GM12864 (cell line): ENCODE measurements at regions not wholly inside any gene's neighbourhood (a gene's known extent, or its start where the extent isn't known, plus 50 kb on each side); places are given as distances from the start of the nearest gene placed in this dataset.
"Not testable (repeated sequence)": the region's sequence is repeated elsewhere in the genome, so short reads cannot be mapped to it uniquely, and the experiment has no call there.

Experiments used
- DNase-seq: peaks from one replicate; pipeline ENCODE4 v3.0.0-alpha.2; 2011; ENCODE audit warnings: low read depth
- H3K4me3 ChIP-seq: 2 replicates; pipeline ENCODE4 v1.5.1; 2011; ENCODE audit warnings: mild to moderate bottlenecking, low read depth, low read length, control low read depth
- TF ChIP-seq, protein P1 (sequence below): IDR thresholded peaks from 2 replicates; pipeline ENCODE4 v1.5.1; 2011; ENCODE audit warnings: low read depth, mild to moderate bottlenecking, moderate library complexity, low read length, control low read depth, inconsistent platforms; ENCODE audit errors: missing control alignments

DNA sequence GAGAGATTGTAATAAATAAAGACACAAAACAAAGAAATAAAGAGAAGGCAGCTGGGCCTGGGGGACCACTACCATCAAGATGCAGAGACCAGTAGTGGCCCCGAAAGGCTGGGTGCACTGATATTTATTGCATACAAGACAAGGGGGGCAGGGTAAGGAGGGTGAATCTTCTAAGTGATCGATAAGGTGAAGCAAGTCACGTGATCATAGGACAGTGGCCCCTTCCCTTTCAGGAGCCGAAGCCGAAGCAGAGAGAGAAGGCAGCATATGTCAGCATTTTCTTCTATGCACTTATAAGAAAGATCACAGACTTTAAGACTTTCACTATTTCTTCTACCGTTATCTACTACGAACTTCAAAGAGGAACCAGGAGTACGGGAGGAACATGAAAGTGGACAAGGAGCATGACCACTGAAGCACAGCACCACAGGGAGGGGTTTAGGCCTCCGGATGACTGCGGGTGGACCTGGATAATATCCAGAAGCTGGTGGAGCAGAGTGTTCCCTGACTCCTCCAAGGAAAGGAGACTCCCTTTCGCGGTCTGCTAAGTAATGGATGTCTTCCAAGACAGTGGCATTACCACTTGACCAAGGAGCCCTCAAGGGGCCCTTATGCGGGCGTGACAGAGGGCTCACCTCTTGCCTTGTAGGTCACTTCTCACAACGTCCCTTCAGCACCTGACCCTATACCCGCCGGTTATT is 126.4 kb downstream of the RBM46 start:
- H3K4me3 ChIP-seq, DNase-seq: not testable (repeated sequence)

DNA sequence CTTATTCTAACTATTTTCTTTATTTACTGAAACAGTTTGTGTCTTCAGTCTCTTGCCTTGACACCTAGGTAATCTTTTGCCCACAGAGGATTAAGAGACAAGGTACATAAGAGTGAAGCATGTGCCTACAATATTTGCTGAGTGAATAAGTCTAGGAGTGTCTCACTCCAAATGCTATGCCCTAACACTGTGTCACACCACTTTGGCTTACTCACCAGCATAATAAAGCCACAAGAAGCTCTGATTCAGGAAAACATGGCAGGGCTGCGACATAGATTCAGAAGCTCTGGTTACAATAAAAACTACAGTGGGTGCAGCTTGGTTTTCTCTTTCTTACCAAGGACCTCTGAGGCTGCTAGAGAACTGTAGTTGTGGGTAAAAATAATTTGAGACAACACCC is 127.1 kb downstream of the RBM46 start:
- DNase-seq: no peak
- no peak overlapping the region for H3K4me3 ChIP-seq
- TF ChIP-seq, protein P1, sequence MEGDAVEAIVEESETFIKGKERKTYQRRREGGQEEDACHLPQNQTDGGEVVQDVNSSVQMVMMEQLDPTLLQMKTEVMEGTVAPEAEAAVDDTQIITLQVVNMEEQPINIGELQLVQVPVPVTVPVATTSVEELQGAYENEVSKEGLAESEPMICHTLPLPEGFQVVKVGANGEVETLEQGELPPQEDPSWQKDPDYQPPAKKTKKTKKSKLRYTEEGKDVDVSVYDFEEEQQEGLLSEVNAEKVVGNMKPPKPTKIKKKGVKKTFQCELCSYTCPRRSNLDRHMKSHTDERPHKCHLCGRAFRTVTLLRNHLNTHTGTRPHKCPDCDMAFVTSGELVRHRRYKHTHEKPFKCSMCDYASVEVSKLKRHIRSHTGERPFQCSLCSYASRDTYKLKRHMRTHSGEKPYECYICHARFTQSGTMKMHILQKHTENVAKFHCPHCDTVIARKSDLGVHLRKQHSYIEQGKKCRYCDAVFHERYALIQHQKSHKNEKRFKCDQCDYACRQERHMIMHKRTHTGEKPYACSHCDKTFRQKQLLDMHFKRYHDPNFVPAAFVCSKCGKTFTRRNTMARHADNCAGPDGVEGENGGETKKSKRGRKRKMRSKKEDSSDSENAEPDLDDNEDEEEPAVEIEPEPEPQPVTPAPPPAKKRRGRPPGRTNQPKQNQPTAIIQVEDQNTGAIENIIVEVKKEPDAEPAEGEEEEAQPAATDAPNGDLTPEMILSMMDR: no peak

DNA sequence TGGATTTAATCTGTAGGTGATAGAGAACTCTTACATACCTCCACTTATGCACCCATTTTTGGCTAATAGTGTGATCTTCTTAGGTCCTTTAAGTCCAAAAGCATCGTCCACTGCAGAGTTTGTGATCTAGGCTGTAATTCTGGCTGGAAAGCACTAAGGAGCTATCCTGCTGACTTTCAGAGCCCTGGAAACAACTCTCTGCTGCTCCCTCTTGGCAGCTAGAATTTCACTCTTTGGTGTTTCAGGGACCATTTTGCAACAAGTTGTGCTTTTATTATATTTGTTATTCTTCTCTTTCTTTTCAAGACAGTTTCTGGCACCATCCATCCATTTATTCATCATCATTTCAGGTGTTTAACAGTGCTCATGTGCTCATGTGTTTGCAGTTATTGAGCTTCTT is 130.0 kb downstream of the RBM46 start:
- no peak for DNase-seq
- H3K4me3 ChIP-seq: no peak overlapping the region
- TF ChIP-seq, protein P1: no peak

DNA sequence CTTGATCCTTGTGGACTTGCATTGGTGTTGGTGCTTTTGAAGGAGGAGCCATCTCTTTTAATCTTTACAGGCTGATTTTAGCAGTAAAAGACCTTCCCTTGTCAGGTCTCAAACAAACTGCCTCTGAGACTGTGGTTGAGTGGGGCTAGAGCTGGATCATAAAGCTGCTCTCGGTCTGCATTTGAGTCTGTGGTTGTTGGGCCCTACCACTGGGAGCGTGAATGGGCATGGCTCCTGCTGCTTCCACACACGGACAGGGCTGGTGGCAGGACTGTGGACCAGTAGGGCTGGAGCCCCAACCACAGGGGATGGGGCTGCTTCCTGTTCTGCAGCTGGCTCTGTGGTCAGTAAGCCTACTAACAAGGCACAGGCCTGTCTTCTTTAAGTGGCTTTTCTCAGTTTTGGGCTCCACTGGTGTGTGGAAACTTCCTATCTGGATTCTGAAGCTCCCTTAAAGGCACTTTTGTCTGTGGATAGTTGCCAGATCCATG is 130.6 kb downstream of the RBM46 start:
- no peak for DNase-seq
- H3K4me3 ChIP-seq: no peak overlapping the region
- TF ChIP-seq, protein P1: no peak

DNA sequence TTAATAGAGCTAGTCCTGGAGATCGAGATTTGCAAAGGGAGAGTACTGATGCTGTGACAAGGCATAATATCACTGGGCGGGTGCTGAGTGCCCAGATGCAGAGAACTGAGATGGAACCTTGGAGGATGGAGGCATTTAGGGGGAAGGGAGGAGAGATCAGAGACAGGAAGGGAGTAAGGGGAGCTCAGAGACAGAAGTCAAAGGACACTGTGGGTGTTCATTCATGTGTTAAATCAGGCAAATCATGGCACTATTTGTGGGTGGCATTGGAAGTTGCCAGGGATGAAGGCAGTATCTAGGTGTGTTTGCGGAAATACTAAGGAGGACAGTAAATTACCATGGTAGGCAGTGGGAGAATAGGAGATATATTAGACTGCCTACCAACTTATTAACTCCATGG is 135.0 kb downstream of the RBM46 start:
- H3K4me3 ChIP-seq: no peak overlapping the region
- TF ChIP-seq, protein P1: no peak
- DNase-seq: no peak

DNA sequence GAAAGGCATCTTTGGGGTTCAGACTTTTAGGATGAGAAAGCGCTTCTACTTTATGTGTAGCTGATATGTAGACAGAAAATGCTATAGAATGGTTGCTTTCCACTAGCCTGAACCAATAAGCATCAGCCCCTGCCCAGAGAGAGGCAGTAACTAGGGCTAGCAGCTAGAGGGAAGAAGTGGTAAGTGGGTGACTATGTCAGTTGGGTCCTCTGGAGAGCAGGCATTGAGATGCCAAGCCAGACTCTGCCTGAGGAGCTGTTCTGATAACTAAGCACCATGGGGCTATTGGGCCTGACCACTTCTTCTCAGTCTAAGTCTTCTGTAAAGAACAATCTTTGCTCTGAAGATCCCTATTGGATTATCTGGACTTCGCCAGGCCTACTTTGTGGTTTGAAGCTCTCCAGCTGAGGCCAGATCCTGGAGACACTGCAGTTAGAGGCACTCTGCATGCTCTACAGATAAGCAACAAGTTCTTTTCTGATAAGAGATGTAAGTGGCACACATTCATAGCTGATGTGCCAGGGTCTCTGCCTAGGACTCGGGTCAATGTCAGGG is 146.1 kb downstream of the RBM46 start:
- TF ChIP-seq, protein P1: no peak
- no peak for DNase-seq
- no peak overlapping the region for H3K4me3 ChIP-seq

DNA sequence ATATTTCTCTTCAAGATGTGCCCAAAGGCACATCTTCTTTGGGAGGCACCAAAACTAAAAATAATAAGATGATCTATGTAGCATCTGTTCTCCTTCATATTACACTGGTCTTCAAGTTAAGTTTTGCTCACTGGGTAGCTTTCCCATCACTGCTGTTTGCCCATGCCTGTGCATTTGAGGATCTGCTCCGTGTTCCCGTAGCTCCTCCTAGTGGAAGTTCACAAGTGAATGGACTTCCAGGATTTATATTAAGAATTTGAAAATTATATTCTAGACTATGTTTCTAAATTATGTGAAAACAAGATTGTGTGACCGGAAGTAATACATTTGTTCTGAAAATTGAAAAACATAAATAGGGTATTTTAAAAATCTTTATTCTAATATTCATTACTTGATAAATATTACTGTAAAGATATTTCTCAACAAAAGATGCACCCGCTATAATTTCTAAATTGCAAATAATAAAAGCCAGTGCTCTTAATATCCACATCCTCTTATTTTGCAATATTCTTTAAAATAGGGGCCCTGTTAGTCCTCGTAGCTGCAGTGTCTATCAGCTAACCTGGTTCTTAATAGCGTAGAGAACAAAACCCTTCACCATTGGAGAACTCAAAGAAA is 147.7 kb downstream of the RBM46 start:
- no peak overlapping the region for H3K4me3 ChIP-seq
- no peak for DNase-seq
- TF ChIP-seq, protein P1: no peak
